Ureter (tissue), 1 donor: ENCODE measurements at regions not wholly inside any gene's neighbourhood (a gene's known extent, or its start where the extent isn't known, plus 50 kb on each side); places are given as distances from the start of the nearest gene placed in this dataset.
"Not testable (repeated sequence)": the region's sequence is repeated elsewhere in the genome, so short reads cannot be mapped to it uniquely, and the experiment has no call there.

Source experiments
- DNase-seq: peaks from one replicate; pipeline ENCODE4 v3.0.0-alpha.2; 2020; ENCODE audit warnings: low spot score
- donor health status: DM: yes; HTN: yes; CAD: no.

DNA sequence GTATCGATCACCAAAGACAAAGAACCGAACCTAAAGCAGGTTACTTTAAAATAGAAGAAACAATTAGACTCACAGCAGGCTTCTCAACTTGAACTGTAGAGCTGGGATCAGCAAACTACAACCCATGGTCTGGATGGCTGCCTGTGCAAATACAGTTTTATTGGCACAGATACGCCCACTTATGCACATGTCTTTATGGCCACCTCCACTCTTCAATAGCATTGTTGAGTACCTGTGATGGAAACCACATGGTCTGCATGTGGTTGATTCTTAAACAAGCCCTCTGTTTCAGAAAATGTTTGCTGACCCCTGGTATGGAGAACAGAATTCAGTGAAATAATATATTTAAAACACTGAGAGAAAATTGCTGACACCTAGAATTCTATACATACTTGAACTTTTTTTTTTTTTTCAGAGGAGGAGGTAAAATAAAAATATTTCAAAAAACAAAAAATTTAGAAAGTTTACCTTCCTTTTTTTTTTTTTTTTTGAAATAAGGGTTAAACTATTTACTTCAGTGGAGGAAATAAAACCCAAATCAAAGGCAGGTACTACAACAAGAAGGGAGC lies 263.8 kb upstream of the ATP10A start:
- no peak for DNase-seq

DNA sequence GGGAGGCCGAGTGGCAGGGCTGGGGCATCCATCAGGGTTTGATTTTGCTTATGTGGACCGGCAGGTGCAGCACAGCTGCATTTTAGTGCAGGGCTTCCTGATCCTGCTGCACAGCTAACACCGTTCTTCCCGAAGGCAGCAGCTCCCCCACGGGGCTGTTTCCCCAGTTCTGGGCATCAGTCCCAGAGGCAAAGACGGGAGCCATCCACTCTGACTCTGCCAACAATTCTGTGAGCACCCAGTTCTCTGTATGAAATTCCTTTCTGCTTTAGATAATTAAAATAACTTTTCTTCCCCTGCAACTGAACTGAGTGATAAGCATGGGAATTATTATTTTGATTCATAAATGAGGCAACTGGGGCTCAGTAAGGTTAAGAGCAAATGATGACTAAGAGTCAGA lies 262.9 kb upstream of the ATP10A start:
- DNase-seq = no peak

DNA sequence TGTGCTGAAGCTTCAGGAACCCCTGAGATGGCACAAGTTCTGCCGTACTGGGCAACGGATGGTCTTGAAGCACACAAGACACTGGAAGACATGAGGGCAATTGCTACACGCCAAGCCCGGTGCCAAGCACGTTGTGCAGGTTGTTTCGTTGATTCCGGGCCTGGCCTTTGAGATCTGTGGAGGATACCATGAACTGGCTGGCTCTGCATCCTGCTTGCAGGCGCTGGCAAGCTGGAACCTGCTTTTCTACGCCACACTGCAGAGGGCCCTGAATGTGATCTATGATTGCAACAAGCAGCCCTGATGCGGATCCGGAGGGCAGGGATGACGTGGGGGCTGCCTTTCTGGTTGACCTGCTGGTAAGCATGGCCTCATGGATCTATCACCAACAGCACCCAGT lies 262.5 kb upstream of the ATP10A start:
- peak; percentile 62 for DNase-seq

DNA sequence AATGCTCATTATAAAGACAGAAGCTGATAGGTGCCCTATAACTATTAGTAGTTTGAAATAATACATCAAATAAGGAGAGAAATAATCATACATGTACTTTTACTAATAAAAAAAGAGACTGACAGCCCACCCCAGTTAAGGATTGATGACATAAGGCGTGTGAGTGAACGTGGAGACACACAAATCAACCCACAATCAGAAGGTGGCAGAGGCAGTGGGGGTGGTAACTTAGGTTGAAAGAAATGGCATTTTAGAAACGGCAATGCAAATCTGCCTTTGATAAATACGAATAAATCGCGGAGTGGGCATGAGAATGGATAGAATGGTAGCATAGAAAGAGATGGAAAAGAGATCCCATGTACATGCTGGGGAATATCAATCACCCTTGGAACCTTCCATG lies 256.2 kb upstream of the ATP10A start:
- no peak for DNase-seq

DNA sequence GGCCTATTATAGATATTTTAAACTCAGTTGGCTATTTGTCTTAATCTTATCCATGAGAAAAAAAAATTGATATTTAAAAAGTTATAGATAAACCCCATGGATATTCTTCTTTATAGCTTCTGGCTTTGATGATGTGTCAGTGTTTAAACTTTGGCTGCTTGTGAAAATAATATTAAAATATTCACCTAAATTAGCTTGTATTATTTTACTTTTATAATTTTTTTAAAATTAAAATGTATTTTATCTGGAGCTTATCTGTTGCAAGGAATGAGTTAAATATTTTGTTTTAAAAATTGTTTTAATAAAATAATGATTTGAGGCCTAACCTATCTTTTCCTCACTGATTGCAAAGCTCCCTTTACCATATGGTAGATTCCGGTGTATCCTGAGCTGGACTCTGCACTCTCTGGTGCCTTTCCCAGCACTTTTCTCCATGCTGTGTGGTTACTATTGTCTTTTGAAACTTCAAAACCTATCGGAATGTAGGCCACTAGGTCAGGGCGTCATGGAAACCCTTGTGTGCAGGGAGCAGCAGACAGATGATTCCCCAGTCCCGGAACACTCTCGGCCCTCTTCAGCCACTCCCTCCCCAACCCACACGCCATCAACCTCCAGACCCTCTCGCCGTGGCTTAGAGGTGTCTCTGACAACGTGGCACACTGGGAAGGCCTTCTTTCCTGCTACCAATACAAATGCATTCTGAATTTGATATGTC lies 252.3 kb upstream of the ATP10A start:
- DNase-seq = no peak

DNA sequence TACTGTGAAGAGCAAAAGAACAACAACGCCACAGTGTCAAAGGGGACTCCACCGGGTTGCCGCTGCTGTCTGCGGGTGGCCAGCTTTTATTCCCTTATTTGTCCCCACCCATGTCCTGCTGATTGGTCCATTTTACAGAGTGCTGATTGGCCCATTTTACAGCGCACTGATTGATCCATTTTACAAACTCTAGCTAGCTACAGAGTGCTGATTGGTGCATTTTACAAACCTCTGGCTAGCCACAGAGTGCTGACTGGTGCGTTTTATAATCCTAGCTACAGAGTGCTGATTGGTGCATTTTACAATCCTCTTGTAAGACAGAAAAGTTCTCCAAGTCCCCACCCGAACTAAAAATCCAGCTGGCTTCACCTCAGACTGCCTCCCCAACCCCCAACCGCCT lies 251.0 kb upstream of the ATP10A start:
- DNase-seq = not testable (repeated sequence)

DNA sequence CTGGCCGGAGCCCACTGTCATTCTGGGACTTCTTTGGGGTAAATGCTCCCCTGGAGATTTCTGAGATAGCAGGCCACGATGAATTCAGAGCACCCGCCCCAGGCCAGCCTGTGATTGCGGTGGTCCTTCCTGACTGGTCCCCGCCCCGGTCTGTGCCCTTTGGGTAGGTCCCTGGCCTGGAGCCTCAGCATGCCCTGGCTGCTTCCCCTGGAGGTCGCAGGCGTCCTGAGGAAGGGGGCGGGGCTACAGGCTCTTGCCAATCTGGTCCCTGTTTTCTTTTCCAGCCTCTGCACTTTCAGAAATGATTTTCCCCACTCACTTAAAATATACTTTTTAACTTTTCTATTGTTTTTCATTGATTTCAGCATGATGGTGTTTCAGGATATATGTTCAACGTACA lies 250.2 kb upstream of the ATP10A start:
- DNase-seq = no peak

DNA sequence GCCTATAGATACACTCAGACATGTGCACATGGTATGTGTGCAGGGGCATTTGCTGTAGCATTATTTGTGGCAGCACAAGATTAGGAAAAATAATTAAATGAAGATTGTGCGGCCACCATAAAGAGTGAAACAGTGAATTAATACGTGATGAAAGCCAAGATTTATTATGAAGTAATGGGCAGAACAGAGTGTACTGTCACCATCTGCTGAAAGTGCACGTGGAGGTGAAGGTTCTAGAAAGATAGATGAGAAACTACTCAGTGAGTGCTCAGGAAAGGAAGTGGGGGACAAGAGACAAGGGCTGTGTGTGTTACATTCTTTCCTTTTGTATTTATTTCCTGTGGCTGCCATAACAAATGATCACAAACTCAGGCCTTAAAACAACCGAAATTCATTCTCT lies 246.1 kb upstream of the ATP10A start:
- DNase-seq = no peak

DNA sequence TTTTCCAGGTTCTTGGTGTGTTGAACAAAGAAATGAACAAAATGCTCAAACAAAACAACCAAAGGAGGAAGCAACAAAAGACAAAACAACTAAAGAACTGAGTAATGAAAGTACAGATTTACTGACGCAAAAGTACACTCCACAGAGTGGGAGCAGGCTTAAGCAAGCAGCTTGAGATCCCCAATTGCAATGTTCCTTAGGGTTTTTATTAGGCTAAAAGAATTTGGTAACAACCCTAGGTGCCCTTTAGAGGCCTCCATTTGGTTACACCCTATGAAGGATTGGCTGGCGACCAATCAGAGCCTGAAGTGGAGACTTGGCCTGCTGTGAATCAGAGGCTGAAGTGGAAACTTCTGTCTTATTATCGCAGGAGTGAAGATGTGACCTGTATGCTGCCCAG lies 243.4 kb upstream of the ATP10A start:
- DNase-seq = no peak

DNA sequence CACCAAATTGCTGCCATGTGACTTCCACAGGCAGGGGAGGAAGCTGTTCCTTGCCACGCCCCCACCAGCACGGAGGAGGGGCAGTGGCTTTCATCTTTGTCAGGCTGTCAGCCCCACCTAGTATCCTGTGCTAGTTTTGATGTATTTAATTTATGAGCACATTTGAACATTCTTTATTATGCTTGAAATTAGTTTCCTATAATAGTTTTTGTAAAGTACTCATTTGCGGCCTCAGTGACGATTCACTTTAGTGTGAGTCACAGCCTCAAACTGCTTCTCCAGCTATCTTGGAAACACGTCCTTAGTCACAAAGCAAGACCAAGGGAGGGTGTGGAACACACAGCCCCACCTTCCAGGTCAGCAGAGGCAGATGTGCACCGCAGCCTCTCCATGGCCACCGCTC lies 239.9 kb upstream of the ATP10A start:
- no peak for DNase-seq

DNA sequence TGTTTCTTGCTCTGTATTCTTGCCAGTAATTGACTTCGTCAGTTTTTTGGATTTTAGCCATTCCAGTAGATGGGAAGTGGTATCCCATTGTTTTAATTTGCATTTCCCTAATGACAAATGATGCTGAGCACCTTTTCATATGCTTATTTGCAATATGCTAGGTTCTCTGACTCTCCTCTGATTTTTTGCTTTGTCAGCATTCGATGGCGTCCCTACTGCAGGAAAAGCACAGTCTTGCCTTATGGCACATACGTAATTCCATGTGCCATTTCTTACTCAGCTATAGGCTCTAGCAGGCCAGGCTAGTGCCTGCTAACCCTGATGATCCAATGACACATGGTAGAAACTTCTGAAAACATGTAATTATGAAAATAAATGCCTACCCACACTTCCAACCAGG lies 239.2 kb upstream of the ATP10A start:
- no peak for DNase-seq

DNA sequence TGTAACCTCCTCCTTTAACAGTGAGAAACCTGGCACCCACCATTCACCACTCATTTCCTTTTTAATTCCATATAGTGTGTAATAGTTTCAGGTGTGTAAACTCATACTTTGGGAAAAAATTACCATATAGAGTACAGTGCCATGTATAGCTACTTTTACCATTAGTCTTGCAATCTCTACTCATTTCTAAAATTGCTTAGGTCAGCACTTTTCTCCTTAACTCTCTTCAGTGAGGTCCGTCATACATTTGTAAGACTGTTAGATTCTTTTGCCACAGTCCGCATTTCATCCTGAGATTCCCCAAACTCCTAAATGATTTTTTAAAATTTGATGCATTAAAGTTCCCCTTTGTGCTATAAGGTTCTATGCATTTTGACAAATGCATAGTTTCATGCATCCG lies 238.3 kb upstream of the ATP10A start:
- DNase-seq = no peak

DNA sequence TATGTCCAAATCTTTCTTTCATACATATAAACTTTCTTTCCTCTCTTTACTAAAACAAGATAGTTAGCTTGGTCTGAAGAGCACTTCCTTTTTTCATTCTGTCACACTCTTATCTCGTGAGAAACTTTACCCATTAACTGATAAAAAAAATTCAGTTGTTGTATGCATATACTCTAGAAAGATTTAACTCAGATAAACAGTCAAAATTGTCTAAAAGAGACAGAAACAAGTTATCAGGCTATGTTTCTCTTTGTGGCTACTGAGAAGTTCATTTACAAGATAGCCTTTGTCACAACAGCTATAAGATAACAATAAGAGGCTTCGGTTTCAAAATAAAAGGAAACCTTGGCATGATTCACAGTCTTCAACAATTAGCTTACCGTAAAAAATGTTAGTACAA lies 235.7 kb upstream of the ATP10A start:
- no peak for DNase-seq

DNA sequence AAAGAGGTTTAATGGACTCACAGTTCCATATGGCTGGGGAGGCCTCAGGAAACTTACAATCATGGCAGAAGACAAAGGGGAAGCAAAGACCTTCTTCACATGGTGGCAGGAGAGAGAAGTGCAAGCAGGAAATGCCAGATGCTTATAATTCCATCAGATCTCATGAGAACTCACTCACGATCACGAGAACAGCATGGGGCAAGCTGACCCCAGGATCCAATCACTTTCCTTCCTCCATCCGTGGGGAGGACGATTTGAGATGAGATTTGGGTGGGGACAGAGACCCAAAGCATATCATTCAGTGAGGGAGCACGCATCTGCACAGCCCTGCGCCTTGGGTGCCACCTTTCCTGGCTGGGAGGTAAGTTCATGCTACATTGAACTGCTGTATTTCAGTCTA lies 234.1 kb upstream of the ATP10A start:
- DNase-seq = no peak

DNA sequence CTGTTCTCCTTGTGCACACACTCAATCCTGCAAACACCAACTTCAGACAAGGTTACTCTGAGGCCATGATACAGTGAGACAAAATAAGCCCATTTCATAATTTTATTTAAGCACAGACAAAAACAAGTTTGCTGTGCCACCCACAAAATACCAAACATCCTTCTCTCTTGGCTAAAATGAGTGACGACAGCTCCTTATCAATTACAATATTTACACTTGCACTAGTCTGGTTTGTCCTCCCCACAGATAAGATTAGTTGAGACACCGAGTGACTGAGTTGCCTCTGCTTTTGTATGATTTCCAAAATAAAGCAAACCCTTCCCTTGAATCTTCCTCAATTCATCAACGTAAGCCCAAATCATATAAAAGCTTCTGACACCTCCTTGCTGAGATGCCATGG lies 233.5 kb upstream of the ATP10A start:
- no peak for DNase-seq

DNA sequence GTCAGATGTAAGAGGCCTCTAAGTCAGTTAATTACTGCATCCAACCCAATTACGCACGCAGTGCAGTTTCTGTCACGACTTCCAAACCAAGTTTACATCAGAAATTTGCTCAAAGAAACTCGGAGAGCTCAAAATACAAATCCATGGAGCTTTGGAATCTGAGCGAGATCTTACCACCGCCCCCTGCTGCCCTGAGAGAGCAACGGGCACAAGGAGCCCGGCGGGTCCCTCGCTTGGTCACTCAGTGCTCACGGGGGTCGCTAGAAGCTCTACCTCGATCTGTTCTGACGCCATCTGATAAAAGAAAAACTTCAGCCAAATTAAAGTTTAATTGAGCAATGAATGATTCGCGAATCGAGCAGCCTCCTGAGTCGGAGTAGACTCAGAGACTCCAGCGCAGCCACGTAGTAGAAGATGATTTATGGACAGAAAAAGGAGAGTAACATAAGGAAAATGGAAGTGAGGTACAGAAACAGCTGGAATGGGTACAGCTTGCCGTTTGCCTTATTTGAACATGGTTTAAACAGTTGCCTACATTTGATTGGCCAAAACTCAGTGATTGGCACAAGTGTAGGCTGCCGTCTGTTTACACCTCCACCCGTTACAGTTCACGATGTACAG lies 232.7 kb upstream of the ATP10A start:
- no peak for DNase-seq

DNA sequence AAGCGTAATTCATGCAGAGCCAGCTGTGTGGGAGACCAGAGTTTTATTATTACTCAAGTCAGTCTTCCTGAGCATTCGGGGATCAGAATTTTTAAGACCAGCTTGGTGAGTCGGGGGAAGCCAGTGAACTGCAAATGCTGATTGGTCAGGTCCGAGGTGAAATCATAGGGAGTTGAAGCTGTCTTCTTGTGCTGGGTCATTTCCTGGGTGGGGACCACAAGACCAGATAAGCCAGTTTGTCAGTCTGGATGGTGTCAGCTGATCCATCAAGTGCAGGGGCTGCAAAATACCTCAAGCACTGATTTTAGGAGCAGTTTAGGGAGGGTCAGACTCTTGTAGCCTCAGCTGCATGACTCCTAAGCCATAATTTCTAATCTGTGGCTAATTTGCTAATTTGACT lies 228.1 kb upstream of the ATP10A start:
- no peak for DNase-seq

DNA sequence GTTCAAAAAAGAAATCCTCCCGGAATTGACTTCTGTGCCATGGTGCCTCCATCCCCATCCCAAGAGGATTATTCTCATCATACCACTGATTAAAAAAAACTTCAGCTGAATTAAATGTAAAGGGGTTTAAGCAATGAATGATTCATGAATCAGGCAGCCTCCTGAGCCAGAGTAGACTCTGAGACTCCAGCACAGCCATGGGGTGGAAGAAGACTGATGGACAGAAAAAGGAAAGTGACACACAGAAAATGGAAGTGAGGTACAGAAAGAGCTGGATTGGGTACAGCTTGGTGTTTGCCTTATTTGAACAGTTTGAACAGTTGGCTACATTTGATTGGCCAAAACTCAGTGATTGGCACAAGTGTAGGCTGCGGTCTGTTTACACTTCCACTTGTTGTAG lies 224.8 kb upstream of the ATP10A start:
- DNase-seq = no peak

DNA sequence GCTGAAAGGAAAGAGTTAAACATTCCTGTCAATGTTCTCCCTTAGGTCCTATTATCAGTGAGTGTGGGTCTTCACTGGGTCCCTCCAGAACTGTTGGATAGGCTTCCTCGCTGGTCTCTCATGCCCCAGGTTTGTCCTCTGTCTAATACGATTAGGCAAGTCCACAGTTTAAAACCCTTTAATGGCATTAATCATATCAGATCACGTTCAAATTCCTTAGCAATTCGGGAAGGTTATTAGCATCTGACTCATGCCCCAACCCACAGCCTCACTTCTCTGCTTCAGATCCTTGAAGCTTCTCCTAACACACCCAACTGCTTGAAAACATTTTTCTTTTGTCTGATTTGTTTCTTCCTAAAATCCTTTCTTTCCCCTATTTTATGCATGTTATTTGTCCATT lies 224.3 kb upstream of the ATP10A start:
- DNase-seq = no peak

DNA sequence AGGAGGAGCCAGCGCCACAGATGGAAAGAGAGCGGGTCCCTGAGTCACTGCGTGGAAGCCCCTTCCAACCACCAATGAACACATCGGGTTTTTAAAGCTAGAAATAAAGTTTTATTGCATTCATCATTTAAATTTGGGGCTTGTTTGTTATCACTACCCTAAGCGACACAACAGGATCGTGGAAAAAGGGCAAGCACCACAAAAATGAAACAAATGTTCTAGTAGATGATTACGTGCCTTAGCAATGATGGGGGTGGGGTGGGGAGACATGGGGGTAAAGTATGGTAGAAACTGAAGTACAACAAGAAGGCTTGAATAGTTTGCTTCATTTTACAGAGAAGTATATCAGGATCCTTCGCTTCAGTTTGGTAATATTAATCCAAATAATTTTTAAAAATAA lies 221.6 kb upstream of the ATP10A start:
- no peak for DNase-seq

DNA sequence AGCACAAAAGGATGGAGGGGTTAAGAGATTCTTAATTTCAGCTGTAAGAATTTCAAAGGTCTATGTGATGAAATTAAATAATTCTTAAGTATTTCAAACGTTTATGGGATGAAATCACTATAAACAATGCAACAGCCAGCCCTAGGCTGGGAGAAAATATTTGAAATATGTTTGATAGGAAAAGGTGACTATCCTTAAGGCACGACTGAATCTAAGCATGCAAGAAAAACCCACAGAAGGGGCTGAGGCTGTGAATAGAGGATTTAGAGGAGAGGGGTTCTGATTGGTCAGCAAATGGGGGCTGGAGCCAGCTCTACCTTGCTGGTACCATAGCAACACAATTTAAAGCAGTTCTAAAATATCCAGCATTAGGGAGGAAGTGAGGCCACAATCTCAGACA lies 220.8 kb upstream of the ATP10A start:
- no peak for DNase-seq

DNA sequence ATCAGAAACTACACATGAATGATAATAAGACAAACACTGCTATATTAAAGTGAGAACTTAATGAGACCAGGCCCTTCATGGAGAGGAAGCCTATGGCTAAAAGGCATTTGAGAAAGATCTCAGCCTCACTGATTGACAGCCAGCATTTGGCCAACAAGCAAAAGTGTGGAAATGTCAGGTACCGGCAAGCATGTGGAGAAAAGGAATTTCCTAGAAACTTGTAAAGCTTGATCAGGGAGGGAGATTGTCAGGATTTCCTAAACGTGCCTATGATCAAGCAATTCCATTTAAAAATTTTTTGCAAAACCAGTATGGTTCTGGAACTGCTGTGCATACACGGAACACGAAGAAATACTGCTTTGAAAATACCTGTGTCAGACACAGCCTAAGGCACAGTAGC lies 220.3 kb upstream of the ATP10A start:
- DNase-seq = no peak

DNA sequence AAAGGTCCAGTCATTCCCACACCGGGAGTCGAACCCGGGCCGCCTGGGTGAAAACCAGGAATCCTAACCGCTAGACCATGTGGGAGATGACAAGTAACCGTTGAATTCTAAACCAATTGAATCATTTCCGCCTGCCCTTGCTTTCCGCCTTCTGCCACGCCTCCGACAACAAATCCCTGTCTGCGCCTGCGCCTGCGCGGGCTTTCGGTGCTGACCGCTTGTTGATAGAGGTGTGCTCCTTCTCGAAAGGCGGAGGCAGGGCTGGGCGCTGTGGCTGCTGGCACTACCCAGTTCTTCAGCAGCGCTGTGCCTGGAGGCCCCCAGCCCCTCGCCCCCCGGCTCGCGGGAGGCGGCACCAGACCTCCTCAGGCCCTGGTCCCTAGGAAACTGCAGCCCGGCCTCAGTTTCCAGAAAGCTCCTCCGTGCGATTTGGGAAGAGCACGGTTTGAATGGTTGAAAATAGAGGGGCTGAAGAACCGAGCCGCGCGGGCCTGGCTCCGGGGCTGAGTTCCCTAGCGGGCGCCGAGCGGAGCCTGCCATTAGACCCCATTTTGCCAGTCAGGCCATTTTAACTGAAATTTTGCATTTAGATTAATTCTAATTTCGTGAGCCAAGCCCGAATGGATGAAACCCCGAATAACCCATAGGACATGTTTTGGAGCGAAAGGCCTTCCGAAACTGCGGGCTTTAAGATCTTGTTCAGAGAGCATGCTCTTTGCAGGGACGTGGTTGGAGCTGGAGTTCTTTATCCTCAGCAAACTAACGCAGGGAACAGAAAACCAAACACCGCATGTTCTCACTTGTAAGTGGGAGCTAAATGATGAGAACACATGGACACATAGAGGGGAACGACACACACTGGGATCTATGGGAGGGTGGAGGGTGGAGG lies 219.3 kb upstream of the ATP10A start:
- DNase-seq = peak; percentile 98
